Endothelial cell (in vitro differentiated cells): ENCODE measurements at regions not wholly inside any gene's neighbourhood (a gene's known extent, or its start where the extent isn't known, plus 50 kb on each side); places are given as distances from the start of the nearest gene placed in this dataset.

ENCODE experiments used
- DNase-seq: peaks from one replicate; pipeline ENCODE4 v3.0.0; 2021; ENCODE audit warnings: low spot score
- H3K27ac Mint-ChIP-seq: one replicate; pipeline ENCODE4 v1.8.0; 2021; ENCODE audit warnings: mixed read lengths, inconsistent platforms; ENCODE audit not compliant: unreplicated experiment
- H3K27me3 Mint-ChIP-seq: one replicate; pipeline ENCODE4 v1.8.0; 2021; ENCODE audit warnings: mild to moderate bottlenecking, moderate library complexity, mixed read lengths, inconsistent platforms; ENCODE audit not compliant: unreplicated experiment
- H3K36me3 Mint-ChIP-seq: one replicate; pipeline ENCODE4 v1.8.0; 2021; ENCODE audit warnings: mild to moderate bottlenecking, low read depth, mixed read lengths, inconsistent platforms; ENCODE audit not compliant: unreplicated experiment
- H3K4me1 Mint-ChIP-seq: one replicate; pipeline ENCODE4 v1.8.0; 2021; ENCODE audit warnings: mild to moderate bottlenecking, mixed read lengths, inconsistent platforms; ENCODE audit not compliant: unreplicated experiment
- H3K4me3 Mint-ChIP-seq: one replicate; pipeline ENCODE4 v1.8.0; 2021; ENCODE audit warnings: mild to moderate bottlenecking, mixed read lengths, inconsistent platforms; ENCODE audit not compliant: unreplicated experiment
- H3K9me3 Mint-ChIP-seq: one replicate; pipeline ENCODE4 v1.8.0; 2021; ENCODE audit warnings: mixed read lengths, inconsistent platforms; ENCODE audit not compliant: unreplicated experiment
- TF ChIP-seq, protein P1 (sequence below): fragments of 200-600 bp; sonication (generic); IDR thresholded peaks from one replicate; pipeline ENCODE4 v1.5.0; 2021; ENCODE audit warnings: antibody characterized with exemption; ENCODE audit not compliant: unreplicated experiment

- H3K27ac Mint-ChIP-seq, result no peak overlapping the region
- no peaks in the 10 kb centered on the region for H3K9me3 Mint-ChIP-seq
- no peaks in the 10 kb centered on the region for H3K4me1 Mint-ChIP-seq
- H3K4me3 Mint-ChIP-seq, result no peak overlapping the region
- peaks cover 5% of the 10 kb centered on the region for H3K27me3 Mint-ChIP-seq
- H3K36me3 Mint-ChIP-seq, result no peaks in the 10 kb centered on the region
- TF ChIP-seq, protein P1, sequence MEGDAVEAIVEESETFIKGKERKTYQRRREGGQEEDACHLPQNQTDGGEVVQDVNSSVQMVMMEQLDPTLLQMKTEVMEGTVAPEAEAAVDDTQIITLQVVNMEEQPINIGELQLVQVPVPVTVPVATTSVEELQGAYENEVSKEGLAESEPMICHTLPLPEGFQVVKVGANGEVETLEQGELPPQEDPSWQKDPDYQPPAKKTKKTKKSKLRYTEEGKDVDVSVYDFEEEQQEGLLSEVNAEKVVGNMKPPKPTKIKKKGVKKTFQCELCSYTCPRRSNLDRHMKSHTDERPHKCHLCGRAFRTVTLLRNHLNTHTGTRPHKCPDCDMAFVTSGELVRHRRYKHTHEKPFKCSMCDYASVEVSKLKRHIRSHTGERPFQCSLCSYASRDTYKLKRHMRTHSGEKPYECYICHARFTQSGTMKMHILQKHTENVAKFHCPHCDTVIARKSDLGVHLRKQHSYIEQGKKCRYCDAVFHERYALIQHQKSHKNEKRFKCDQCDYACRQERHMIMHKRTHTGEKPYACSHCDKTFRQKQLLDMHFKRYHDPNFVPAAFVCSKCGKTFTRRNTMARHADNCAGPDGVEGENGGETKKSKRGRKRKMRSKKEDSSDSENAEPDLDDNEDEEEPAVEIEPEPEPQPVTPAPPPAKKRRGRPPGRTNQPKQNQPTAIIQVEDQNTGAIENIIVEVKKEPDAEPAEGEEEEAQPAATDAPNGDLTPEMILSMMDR, result no peak
- DNase-seq, result no peak
Measured at GRCh38 chr22:47775686-47776085, 1013.2 kb downstream of the TBC1D22A start.

- H3K4me3 Mint-ChIP-seq, result no peak overlapping the region
- no peaks in the 10 kb centered on the region for H3K36me3 Mint-ChIP-seq
- TF ChIP-seq, protein P1, result no peak
- H3K4me1 Mint-ChIP-seq, result no peaks in the 10 kb centered on the region
- H3K27ac Mint-ChIP-seq, result no peak overlapping the region
- no peaks in the 10 kb centered on the region for H3K9me3 Mint-ChIP-seq
- DNase-seq, result no peak
- H3K27me3 Mint-ChIP-seq, result peaks cover 2% of the 10 kb centered on the region
Measured at GRCh38 chr22:47775191-47775590, 1012.7 kb downstream of the TBC1D22A start.

DNA sequence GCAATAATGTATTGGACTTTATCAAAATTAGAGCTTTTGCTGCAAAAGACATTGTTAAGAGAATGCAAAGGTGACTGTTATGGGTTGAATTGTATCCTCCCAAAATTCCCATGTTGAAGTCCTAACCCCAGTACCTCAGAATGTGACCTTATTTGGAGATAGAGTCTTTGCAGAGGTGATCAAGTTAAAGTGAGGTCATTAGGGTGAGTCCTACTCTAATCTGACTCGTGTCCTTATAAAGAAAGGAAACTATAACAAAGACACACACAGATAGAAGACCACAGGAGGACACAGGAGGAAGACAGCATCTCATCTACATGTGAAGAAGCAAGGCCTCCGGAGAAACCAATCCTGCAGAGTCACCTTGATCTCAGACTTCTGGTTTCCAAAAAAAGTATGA, 1011.2 kb downstream of the TBC1D22A start:
- Mint-ChIP-seq H3K27ac (no peak overlapping the region), H3K27me3 (peaks cover 1% of the 10 kb centered on the region), H3K36me3 (no peaks in the 10 kb centered on the region), H3K9me3 (peaks cover 8% of the 10 kb centered on the region), H3K4me3 (no peak overlapping the region), H3K4me1 (no peaks in the 10 kb centered on the region)
- DNase-seq, result no peak
- TF ChIP-seq, protein P1, result no peak

GRCh38 chr22:47772864-47773263, 1010.4 kb downstream of the TBC1D22A start:
- Mint-ChIP-seq H3K4me3 (no peak overlapping the region), H3K9me3 (peaks cover 10% of the 10 kb centered on the region), H3K27ac (no peak overlapping the region), H3K27me3 (peaks cover 1% of the 10 kb centered on the region), H3K36me3 (no peaks in the 10 kb centered on the region), H3K4me1 (no peaks in the 10 kb centered on the region)
- TF ChIP-seq, protein P1, result no peak
- no peak for DNase-seq

GRCh38 chr22:47769652-47770051, 1007.2 kb downstream of the TBC1D22A start:
- Mint-ChIP-seq H3K27me3 (peaks cover 4% of the 10 kb centered on the region), H3K27ac (no peak overlapping the region), H3K36me3 (peaks cover 3% of the 10 kb centered on the region), H3K4me1 (no peaks in the 10 kb centered on the region), H3K9me3 (peaks cover 15% of the 10 kb centered on the region), H3K4me3 (no peak overlapping the region)
- DNase-seq, result no peak
- TF ChIP-seq, protein P1, result no peak
